Neural cell (in vitro differentiated cells): ENCODE measurements at regions not wholly inside any gene's neighbourhood (a gene's known extent, or its start where the extent isn't known, plus 50 kb on each side); places are given as distances from the start of the nearest gene placed in this dataset.

Source experiments
- H2AFZ ChIP-seq: fragments of 200-600, 300-800 bp; sonication (generic), shearing (Covaris generic); 2 replicates; pipeline ENCODE4 v1.6.0; 2014; ENCODE audit warnings: low read depth, mild to moderate bottlenecking, antibody characterized with exemption, low read length, moderate library complexity
- H3F3A ChIP-seq: fragments of 200-600 bp; shearing (Covaris generic); 2 replicates; pipeline ENCODE4 v1.6.1; 2016; ENCODE audit warnings: mild to moderate bottlenecking, moderate library complexity, mixed read lengths, antibody characterized with exemption, low read length; ENCODE audit not compliant: insufficient read depth, poor library complexity, severe bottlenecking
- H3K27ac ChIP-seq: fragments of 200-600, 300-800 bp; sonication (generic), shearing (Covaris generic); 2 replicates; pipeline ENCODE4 v1.5.1; 2014; ENCODE audit warnings: mild to moderate bottlenecking, low read length, moderate library complexity
- H3K27me3 ChIP-seq: fragments of 300-800, 200-600 bp; sonication (generic), shearing (Covaris generic); 2 replicates; pipeline ENCODE4 v1.6.0; 2014; ENCODE audit warnings: mild to moderate bottlenecking, low read depth, low read length, moderate library complexity; ENCODE audit not compliant: insufficient read depth
- H3K36me3 ChIP-seq: fragments of 300-800, 200-600 bp; sonication (generic), shearing (Covaris generic); 2 replicates; pipeline ENCODE4 v1.5.1; 2014; ENCODE audit warnings: mild to moderate bottlenecking, antibody characterized with exemption, low read length, moderate library complexity; ENCODE audit not compliant: insufficient read depth
- H3K4me2 ChIP-seq: fragments of 300-800, 200-600 bp; sonication (generic), shearing (Covaris generic); 2 replicates; pipeline ENCODE4 v1.6.0; 2014; ENCODE audit warnings: mild to moderate bottlenecking, low read length
- H3K4me3 ChIP-seq: fragments of 300-800, 200-600 bp; sonication (generic), shearing (Covaris generic); 2 replicates; pipeline ENCODE4 v1.5.1; 2014; ENCODE audit warnings: mild to moderate bottlenecking, low read length, moderate library complexity
- H3K79me2 ChIP-seq: fragments of 200-600 bp; shearing (Covaris generic); replicated peaks from 2 replicates; pipeline ENCODE4 v1.6.0; 2014; ENCODE audit warnings: mild to moderate bottlenecking, low read length, moderate library complexity; ENCODE audit not compliant: insufficient read depth
- H3K9ac ChIP-seq: fragments of 300-800, 200-600 bp; sonication (generic), shearing (Covaris generic); 2 replicates; pipeline ENCODE4 v1.6.1; 2016; ENCODE audit warnings: mild to moderate bottlenecking, low read length, mixed read lengths
- H3K9me2 ChIP-seq: fragments of 200-600 bp; shearing (Covaris generic); 2 replicates; pipeline ENCODE4 v1.6.1; 2016; ENCODE audit warnings: mild to moderate bottlenecking, low read length, mixed read lengths; ENCODE audit not compliant: insufficient read depth
- H3K9me3 ChIP-seq: fragments of 200-600, 300-800 bp; sonication (generic), shearing (Covaris generic); 2 replicates; pipeline ENCODE4 v1.6.1; 2016; ENCODE audit warnings: mild to moderate bottlenecking, mixed run types, low read length, moderate library complexity, mixed read lengths
- H4K20me1 ChIP-seq: fragments of 200-600 bp; shearing (Covaris generic); 2 replicates; pipeline ENCODE4 v1.6.1; 2016; ENCODE audit warnings: mild to moderate bottlenecking, mixed run types; ENCODE audit not compliant: insufficient read depth
- CTCF ChIP-seq: fragments of 450-650 bp; IDR thresholded peaks from 2 replicates; pipeline ENCODE4 v1.5.1; 2014; ENCODE audit warnings: antibody characterized with exemption, mild to moderate bottlenecking, moderate library complexity; ENCODE audit not compliant: poor library complexity, severe bottlenecking
- EP300 ChIP-seq: fragments of 450-650 bp; conservative IDR thresholded peaks from 2 replicates; pipeline ENCODE4 v1.6.1; 2014; ENCODE audit warnings: antibody characterized with exemption, mild to moderate bottlenecking, moderate library complexity; ENCODE audit not compliant: poor library complexity, severe bottlenecking
- EZH2 ChIP-seq: fragments of 200-600, 300-800 bp; shearing (Covaris generic), sonication (generic); IDR thresholded peaks from 2 replicates; pipeline ENCODE4 v1.6.1; 2014; ENCODE audit warnings: antibody characterized with exemption, low read length, borderline replicate concordance, mild to moderate bottlenecking; ENCODE audit not compliant: insufficient read depth, poor library complexity, severe bottlenecking
- MXI1 ChIP-seq: fragments of 450-650 bp; conservative IDR thresholded peaks from 2 replicates; pipeline ENCODE4 v1.6.1; 2014; ENCODE audit warnings: antibody characterized with exemption, mild to moderate bottlenecking; ENCODE audit not compliant: poor library complexity, severe bottlenecking
- POLR2AphosphoS5 ChIP-seq: IDR thresholded peaks from 2 replicates; pipeline ENCODE4 v1.6.1; 2012
- RAD21 ChIP-seq: fragments of 450-650 bp; conservative IDR thresholded peaks from 2 replicates; pipeline ENCODE4 v1.6.1; 2014; ENCODE audit warnings: antibody characterized with exemption, mild to moderate bottlenecking, moderate library complexity
- REST ChIP-seq: IDR thresholded peaks from 2 replicates; pipeline ENCODE4 v1.6.1; 2012; ENCODE audit warnings: borderline replicate concordance
- SMC3 ChIP-seq: fragments of 450-650 bp; conservative IDR thresholded peaks from 2 replicates; pipeline ENCODE4 v1.6.1; 2014; ENCODE audit warnings: antibody characterized with exemption, mild to moderate bottlenecking, moderate library complexity; ENCODE audit not compliant: poor library complexity
- TAF1 ChIP-seq: IDR thresholded peaks from 2 replicates; pipeline ENCODE4 v1.6.1; 2012; ENCODE audit warnings: low read depth

GRCh38 chr11:109958131-109958820 is 134.9 kb upstream of the ZC3H12C start:
- Histone ChIP-seq H3K79me2 (no peaks in the 10 kb centered on the region), H3K9me2 (no peaks in the 10 kb centered on the region), H3K9me3 (no peaks in the 10 kb centered on the region), H3K36me3 (no peaks in the 10 kb centered on the region), H4K20me1 (no peaks in the 10 kb centered on the region), H3K9ac (no peak overlapping the region), H3K27me3 (no peaks in the 10 kb centered on the region), H3K4me2 (no peak overlapping the region), H3K27ac (peak overlapping the region; percentile 6), H3K4me3 (no peak overlapping the region), H2AFZ (no peak overlapping the region), H3F3A (no peaks in the 10 kb centered on the region)
- no peak for TF ChIP-seq EP300
- TF ChIP-seq RAD21: no peak
- TF ChIP-seq EZH2: no peak
- no peak for TF ChIP-seq MXI1
- TF ChIP-seq TAF1: no peak

DNA sequence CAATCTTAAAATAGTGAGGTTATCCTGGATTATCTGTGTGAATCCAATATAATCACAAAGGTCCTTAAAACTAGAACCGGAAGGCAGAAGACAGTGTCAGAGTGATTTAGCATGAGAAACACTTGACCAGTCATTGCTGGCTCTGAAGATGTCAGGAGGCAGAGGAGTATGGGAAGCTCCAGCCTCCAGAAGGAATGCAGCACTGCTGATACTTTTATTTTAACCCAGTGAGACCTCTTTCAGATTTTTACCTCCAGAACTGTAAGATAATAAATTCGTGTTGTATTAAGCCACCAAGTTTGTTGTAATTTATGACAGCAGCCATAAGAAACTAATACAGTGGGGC is 134.4 kb upstream of the ZC3H12C start:
- H3K9me2 ChIP-seq: no peaks in the 10 kb centered on the region
- no peak overlapping the region for H3K4me2 ChIP-seq
- H3K36me3 ChIP-seq: no peaks in the 10 kb centered on the region
- H3K79me2 ChIP-seq: no peaks in the 10 kb centered on the region
- no peaks in the 10 kb centered on the region for H3K9me3 ChIP-seq
- TF ChIP-seq RAD21 (no peak), SMC3 (no peak), MXI1 (no peak), POLR2AphosphoS5 (no peak), EP300 (no peak), CTCF (no peak), EZH2 (no peak)
- H2AFZ ChIP-seq: no peak overlapping the region
- H3K9ac ChIP-seq: no peak overlapping the region
- no peak overlapping the region for H3K27ac ChIP-seq
- H4K20me1 ChIP-seq: no peaks in the 10 kb centered on the region
- no peaks in the 10 kb centered on the region for H3K27me3 ChIP-seq
- H3F3A ChIP-seq: no peaks in the 10 kb centered on the region
- H3K4me3 ChIP-seq: no peak overlapping the region

GRCh38 chr11:109960831-109961230 is 132.4 kb upstream of the ZC3H12C start:
- no peaks in the 10 kb centered on the region for H3K79me2 ChIP-seq
- no peaks in the 10 kb centered on the region for H3F3A ChIP-seq
- no peaks in the 10 kb centered on the region for H4K20me1 ChIP-seq
- H3K4me3 ChIP-seq: no peak overlapping the region
- H3K9me2 ChIP-seq: no peaks in the 10 kb centered on the region
- TF ChIP-seq RAD21: no peak
- no peak for TF ChIP-seq SMC3
- TF ChIP-seq EP300: no peak
- no peak for TF ChIP-seq POLR2AphosphoS5
- no peak for TF ChIP-seq MXI1
- no peak for TF ChIP-seq EZH2
- no peak for TF ChIP-seq REST
- TF ChIP-seq TAF1: no peak
- no peak for TF ChIP-seq CTCF
- H3K9ac ChIP-seq: no peak overlapping the region
- no peak overlapping the region for H2AFZ ChIP-seq
- H3K9me3 ChIP-seq: no peaks in the 10 kb centered on the region
- no peak overlapping the region for H3K4me2 ChIP-seq
- no peak overlapping the region for H3K27ac ChIP-seq
- H3K27me3 ChIP-seq: no peaks in the 10 kb centered on the region
- no peaks in the 10 kb centered on the region for H3K36me3 ChIP-seq
